OCI-LY7 (cell line): ENCODE measurements at regions not wholly inside any gene's neighbourhood (a gene's known extent, or its start where the extent isn't known, plus 50 kb on each side); places are given as distances from the start of the nearest gene placed in this dataset.

Experiments used
- BruUV-seq: library from RNA; stranded (reverse); fragments of 400-500 nt; replicated peaks from 2 replicates; lab custom pipeline; 2021; lab: Mats Ljungman, UMichigan
- CTCF ChIA-PET: fragments of 300-600 bp; sonication (Branson Sonifier 250); formaldehyde crosslinking; loops from one replicate; lab custom pipeline; 2022; ENCODE audit warnings: antibody characterized with exemption; ENCODE audit not compliant: unreplicated experiment; lab: Charles Lee
- POLR2A ChIA-PET: fragments of 300-600 bp; sonication (Branson Sonifier 250); formaldehyde crosslinking; loops from one replicate; lab custom pipeline; 2022; ENCODE audit warnings: antibody characterized with exemption; lab: Charles Lee
- DNase-seq: peaks from one replicate; pipeline ENCODE4 v3.0.0-alpha.2; 2015; ENCODE audit warnings: low spot score
- H2AFZ ChIP-seq: fragments of 200-600 bp; sonication (generic), shearing (Covaris generic); 2 replicates; pipeline ENCODE4 v1.6.1; 2014; ENCODE audit warnings: mild to moderate bottlenecking, antibody characterized with exemption, low read length, moderate library complexity
- H3K27ac ChIP-seq: fragments of 200-600 bp; sonication (generic); 2 replicates; pipeline ENCODE4 v1.5.1; 2014; ENCODE audit warnings: mixed run types, low read depth, mild to moderate bottlenecking, moderate library complexity, low read length, inconsistent platforms; ENCODE audit not compliant: poor library complexity, severe bottlenecking
- H3K36me3 ChIP-seq: fragments of 200-600 bp; sonication (generic); 2 replicates; pipeline ENCODE4 v1.6.1; 2014; ENCODE audit warnings: mild to moderate bottlenecking, antibody characterized with exemption, low read length, moderate library complexity, mixed read lengths; ENCODE audit not compliant: insufficient read depth
- H3K4me1 ChIP-seq: fragments of 200-600 bp; sonication (generic); 2 replicates; pipeline ENCODE4 v1.5.1; 2014; ENCODE audit warnings: mild to moderate bottlenecking, low read length; ENCODE audit not compliant: insufficient read depth, poor library complexity, severe bottlenecking
- H3K4me2 ChIP-seq: fragments of 200-600 bp; sonication (generic); 2 replicates; pipeline ENCODE4 v1.6.1; 2014; ENCODE audit warnings: mild to moderate bottlenecking, low read length
- H3K4me3 ChIP-seq: fragments of 200-600 bp; sonication (generic); 2 replicates; pipeline ENCODE4 v1.5.1; 2014; ENCODE audit warnings: mild to moderate bottlenecking, low read depth, low read length; ENCODE audit not compliant: poor library complexity, severe bottlenecking
- H3K79me2 ChIP-seq: fragments of 200-600 bp; sonication (generic); 2 replicates; pipeline ENCODE4 v1.6.1; 2016; ENCODE audit warnings: low read depth, mild to moderate bottlenecking, low read length, moderate library complexity, mixed read lengths; ENCODE audit not compliant: insufficient read depth
- H3K9me2 ChIP-seq: fragments of 200-600 bp; sonication (generic); 2 replicates; pipeline ENCODE4 v1.6.1; 2016; ENCODE audit warnings: mild to moderate bottlenecking, low read length, mixed read lengths; ENCODE audit not compliant: insufficient read depth
- H3K9me3 ChIP-seq: fragments of 200-600 bp; sonication (generic); 2 replicates; pipeline ENCODE4 v1.6.1; 2014; ENCODE audit warnings: mild to moderate bottlenecking, mixed run types, low read length, mixed read lengths
- H4K20me1 ChIP-seq: fragments of 200-600 bp; sonication (generic); 2 replicates; pipeline ENCODE4 v1.6.1; 2014; ENCODE audit warnings: mild to moderate bottlenecking, antibody characterized with exemption, low read length, moderate library complexity, mixed read lengths; ENCODE audit not compliant: insufficient read depth
- CTCF ChIP-seq: fragments of 200-600 bp; sonication (generic); conservative IDR thresholded peaks from 2 replicates; pipeline ENCODE4 v1.5.1; 2014; ENCODE audit warnings: mild to moderate bottlenecking, antibody characterized with exemption, low read length, moderate library complexity, mixed read lengths
- EZH2phosphoT487 ChIP-seq: fragments of 200-600 bp; sonication (generic); IDR thresholded peaks from 2 replicates; pipeline ENCODE4 v1.6.1; 2018; ENCODE audit warnings: low read depth, borderline replicate concordance, mild to moderate bottlenecking, mixed run types, antibody characterized with exemption, low read length, moderate library complexity, mixed read lengths
- intact Hi-C: fragments of 100-400 bp; cut with micrococcal nuclease; formaldehyde crosslinking; loops from one replicate; pipeline ENCODE4 v1.10.0; 2022; ENCODE audit not compliant: unreplicated experiment

GRCh38 chrX:58051346-58051745 lies 141.1 kb upstream of the ZXDA start:
- H3K27ac ChIP-seq, result no peak overlapping the region
- TF ChIP-seq EZH2phosphoT487, result no peak
- no peak for TF ChIP-seq CTCF
- no peaks in the 10 kb centered on the region for H3K9me3 ChIP-seq
- H3K79me2 ChIP-seq, result no peaks in the 10 kb centered on the region
- no TSS peak for BruUV-seq
- no peak for DNase-seq
- H3K4me2 ChIP-seq, result no peak overlapping the region
- H3K36me3 ChIP-seq, result no peaks in the 10 kb centered on the region
- CTCF ChIA-PET, result no interaction called here
- no peak overlapping the region for H2AFZ ChIP-seq
- no peaks in the 10 kb centered on the region for H3K9me2 ChIP-seq
- POLR2A ChIA-PET, result no interaction called here
- no peak overlapping the region for H3K4me3 ChIP-seq
- no peaks in the 10 kb centered on the region for H4K20me1 ChIP-seq
- H3K4me1 ChIP-seq, result no peaks in the 10 kb centered on the region
- intact Hi-C loops, result no loop called here

GRCh38 chrX:58044130-58044529 lies 133.9 kb upstream of the ZXDA start:
- Histone ChIP-seq H2AFZ (no peak overlapping the region), H3K36me3 (no peaks in the 10 kb centered on the region), H3K4me2 (no peak overlapping the region), H3K9me2 (no peaks in the 10 kb centered on the region), H3K4me1 (no peaks in the 10 kb centered on the region), H4K20me1 (no peaks in the 10 kb centered on the region), H3K4me3 (no peak overlapping the region), H3K27ac (no peak overlapping the region), H3K79me2 (no peaks in the 10 kb centered on the region), H3K9me3 (no peaks in the 10 kb centered on the region)
- DNase-seq, result no peak
- no TSS peak for BruUV-seq
- POLR2A ChIA-PET, result interaction anchor here (0.6 kb wide), 1 partner anchor 19 kb away, joined by 3 read pairs; no protein-coding TSS in a partner anchor
- intact Hi-C loops, result no loop called here
- CTCF ChIA-PET, result no interaction called here
- TF ChIP-seq CTCF (no peak), EZH2phosphoT487 (no peak)

- Histone ChIP-seq H3K4me2 (no peak overlapping the region), H4K20me1 (no peaks in the 10 kb centered on the region), H2AFZ (no peak overlapping the region), H3K9me3 (no peaks in the 10 kb centered on the region), H3K9me2 (no peaks in the 10 kb centered on the region), H3K27ac (no peak overlapping the region), H3K79me2 (no peaks in the 10 kb centered on the region), H3K4me1 (no peaks in the 10 kb centered on the region), H3K36me3 (no peaks in the 10 kb centered on the region), H3K4me3 (no peak overlapping the region)
- intact Hi-C loops, result loop anchor here (1.0 to 10.0 kb wide), 4 partner anchors 71 to 451 kb away; no protein-coding TSS in a partner anchor
- TF ChIP-seq CTCF (peak; percentile 77), EZH2phosphoT487 (no peak)
- DNase-seq, result peak; percentile 59
- ChIA-PET CTCF (no interaction called here), POLR2A (no interaction called here)
- no TSS peak for BruUV-seq
Observed at GRCh38 chrX:58025979-58026378, 115.7 kb upstream of the ZXDA start.
